Gastroesophageal sphincter (tissue), 4 donors: ENCODE measurements at regions not wholly inside any gene's neighbourhood (a gene's known extent, or its start where the extent isn't known, plus 50 kb on each side); places are given as distances from the start of the nearest gene placed in this dataset.

Experiments used
- ATAC-seq: fragments of 150-250 bp; one replicate; pipeline ENCODE4 v1.9.1; 2016; ENCODE audit warnings: mild to moderate bottlenecking, moderate library complexity
- H3K27ac ChIP-seq, 4 donors: fragments of 200-600 bp; sonication (generic) in 3 of 4; 1 replicate in 3 of 4; 2 replicates in 1 of 4; pipeline ENCODE4 v1.5.1; 2016 to 2019
- H3K27me3 ChIP-seq: fragments of 200-600 bp; sonication (generic); one replicate; pipeline ENCODE4 v1.5.1; 2019
- H3K36me3 ChIP-seq, 2 donors: fragments of 200-600 bp; sonication (generic); one replicate each; pipeline ENCODE4 v1.5.1; 2019; ENCODE audit warnings: control low read depth in 1 of 2
- H3K4me1 ChIP-seq, 3 donors: fragments of 200-600 bp; sonication (generic); 1 replicate in 2 of 3; 2 replicates in 1 of 3; pipeline ENCODE4 v1.5.1; 2016 to 2019; ENCODE audit warnings: control low read depth in 2 of 3
- H3K4me3 ChIP-seq, 2 donors: fragments of 200-600 bp; sonication (generic); one replicate each; pipeline ENCODE4 v1.5.1; 2019; ENCODE audit warnings: mild to moderate bottlenecking in 1 of 2, moderate library complexity in 1 of 2
- H3K9me3 ChIP-seq, 3 donors: fragments of 200-600 bp; sonication (generic); one replicate each; pipeline ENCODE4 v1.5.1; 2017 to 2019; ENCODE audit warnings: control low read depth in 2 of 3
- CTCF ChIP-seq, 4 experiments: fragments of 200-600 bp in 2 of 4; fragments of 450-650 bp in 2 of 4; sonication (generic) in 1 of 4; IDR thresholded peaks; one replicate each; pipeline ENCODE4 v1.5.1; 2017 to 2019; ENCODE audit warnings: antibody characterized with exemption in 4 of 4, mild to moderate bottlenecking in 2 of 4, moderate library complexity in 2 of 4
- EP300 ChIP-seq: sonication (generic); formaldehyde crosslinking; IDR thresholded peaks from one replicate; pipeline ENCODE4 v1.6.1; 2017; ENCODE audit warnings: antibody characterized with exemption, mild to moderate bottlenecking
- POLR2A ChIP-seq, 2 donors: fragments of 450-650 bp; IDR thresholded peaks; one replicate each; pipeline ENCODE4 v1.6.1; 2017; ENCODE audit warnings: antibody characterized with exemption in 2 of 2, mild to moderate bottlenecking in 2 of 2, moderate library complexity in 1 of 2
- POLR2AphosphoS5 ChIP-seq: sonication (generic); formaldehyde crosslinking; IDR thresholded peaks from one replicate; pipeline ENCODE4 v1.6.1; 2017; ENCODE audit warnings: antibody characterized with exemption
- WGBS, 2 donors: methylation state at CpG; one replicate each; pipeline ENCODE4 v1.1.5; 2018; ENCODE audit warnings: low coverage in 1 of 2; 5-methylcytosine and 5-hydroxymethylcytosine counted together

GRCh38 chr16:26273607-26274006, 581.8 kb downstream of the HS3ST4 start:
- WGBS, 2 donors: 40 to 48% methylated on average over 3 of the region's 3 CpGs
- no peak overlapping the region for H3K27ac ChIP-seq
- ATAC-seq: no peak
- H3K4me1 ChIP-seq: no peaks in the 10 kb centered on the region
- H3K4me3 ChIP-seq: no peak overlapping the region
- no peak for TF ChIP-seq POLR2A (IDR thresholded peaks at IDR 0.05)
- no peak for TF ChIP-seq POLR2AphosphoS5
- TF ChIP-seq CTCF (IDR thresholded peaks at IDR 0.05): no peak
- TF ChIP-seq EP300: no peak
- peaks cover 0 to 18% (median 0%) of the 10 kb centered on the region in 3 donors for H3K9me3 ChIP-seq
- H3K27me3 ChIP-seq: no peaks in the 10 kb centered on the region
- H3K36me3 ChIP-seq: no peaks in the 10 kb centered on the region

- Histone ChIP-seq H3K27me3 (no peaks in the 10 kb centered on the region), H3K27ac (no peak overlapping the region), H3K36me3 (no peaks in the 10 kb centered on the region), H3K4me1 (no peaks in the 10 kb centered on the region), H3K4me3 (no peak overlapping the region), H3K9me3 (peaks cover 0 to 27% (median 0%) of the 10 kb centered on the region in 3 donors)
- ATAC-seq: no peak
- TF ChIP-seq POLR2AphosphoS5 (no peak), CTCF (IDR thresholded peaks at IDR 0.05) (no peak), EP300 (no peak), POLR2A (IDR thresholded peaks at IDR 0.05) (no peak)
- WGBS, 2 donors: 50 to 64% methylated on average over 2 to 3 of the region's 3 CpGs
Observed at GRCh38 chr16:26275021-26275590, 583.3 kb downstream of the HS3ST4 start.

GRCh38 chr16:26276289-26276688, 584.5 kb downstream of the HS3ST4 start:
- H3K4me1 ChIP-seq: no peaks in the 10 kb centered on the region
- no peak for ATAC-seq
- 66 to 79% methylated on average over 4 of the region's 4 CpGs for WGBS, 2 donors
- H3K27me3 ChIP-seq: no peaks in the 10 kb centered on the region
- H3K9me3 ChIP-seq: peaks cover 0 to 27% (median 0%) of the 10 kb centered on the region in 3 donors
- H3K36me3 ChIP-seq: no peaks in the 10 kb centered on the region
- TF ChIP-seq CTCF (IDR thresholded peaks at IDR 0.05) (no peak), EP300 (no peak), POLR2AphosphoS5 (no peak), POLR2A (IDR thresholded peaks at IDR 0.05) (no peak)
- H3K4me3 ChIP-seq: no peak overlapping the region
- H3K27ac ChIP-seq: no peak overlapping the region

GRCh38 chr16:26281381-26282110, 589.8 kb downstream of the HS3ST4 start:
- ATAC-seq: no peak
- no peak for TF ChIP-seq EP300
- no peak for TF ChIP-seq POLR2AphosphoS5
- no peak for TF ChIP-seq POLR2A (IDR thresholded peaks at IDR 0.05)
- TF ChIP-seq CTCF (IDR thresholded peaks at IDR 0.05): no peak
- Histone ChIP-seq H3K9me3 (peaks cover 0 to 32% (median 0%) of the 10 kb centered on the region in 3 donors), H3K4me1 (no peaks in the 10 kb centered on the region), H3K4me3 (no peak overlapping the region), H3K36me3 (no peaks in the 10 kb centered on the region), H3K27me3 (no peaks in the 10 kb centered on the region), H3K27ac (no peak overlapping the region)
- WGBS, 2 donors: 69 to 76% methylated on average over 6 of the region's 8 CpGs
